Fibroblast of pulmonary artery (primary cell): ENCODE measurements at regions not wholly inside any gene's neighbourhood (a gene's known extent, or its start where the extent isn't known, plus 50 kb on each side); places are given as distances from the start of the nearest gene placed in this dataset.

Experiments used
- DNase-seq: peaks from one replicate; pipeline ENCODE4 v3.0.0-alpha.2; 2010; ENCODE audit warnings: low read depth
- H3K4me3 ChIP-seq: replicated peaks from 2 replicates; pipeline ENCODE4 v1.5.1; 2011; ENCODE audit warnings: low read depth, mild to moderate bottlenecking, control low read depth, low read length, moderate library complexity
- CTCF ChIP-seq: IDR thresholded peaks from 2 replicates; pipeline ENCODE4 v1.5.1; 2011; ENCODE audit warnings: mild to moderate bottlenecking, control low read depth, low read length, inconsistent platforms; ENCODE audit errors: missing control alignments

- no peak for DNase-seq
- no peak for TF ChIP-seq CTCF
- no peak overlapping the region for H3K4me3 ChIP-seq
Observed at GRCh38 chr16:63315229-63315628, 1279.0 kb upstream of the CDH8 start.

GRCh38 chr16:63312346-63312745, 1276.1 kb upstream of the CDH8 start:
- DNase-seq = no peak
- H3K4me3 ChIP-seq = no peak overlapping the region
- TF ChIP-seq CTCF = no peak

GRCh38 chr16:63311313-63311712, 1275.1 kb upstream of the CDH8 start:
- H3K4me3 ChIP-seq = no peak overlapping the region
- no peak for TF ChIP-seq CTCF
- no peak for DNase-seq

GRCh38 chr16:63302811-63303210, 1266.6 kb upstream of the CDH8 start:
- H3K4me3 ChIP-seq = no peak overlapping the region
- DNase-seq = no peak
- no peak for TF ChIP-seq CTCF

- no peak overlapping the region for H3K4me3 ChIP-seq
- DNase-seq = no peak
- TF ChIP-seq CTCF = no peak
Observed at GRCh38 chr16:63301349-63301748, 1265.1 kb upstream of the CDH8 start.

GRCh38 chr16:63298993-63299392, 1262.8 kb upstream of the CDH8 start:
- TF ChIP-seq CTCF = no peak
- H3K4me3 ChIP-seq = no peak overlapping the region
- DNase-seq = no peak

GRCh38 chr16:63292036-63292435, 1255.8 kb upstream of the CDH8 start:
- DNase-seq = no peak
- no peak overlapping the region for H3K4me3 ChIP-seq
- TF ChIP-seq CTCF = no peak
